ENCODE measurements at regions not wholly inside any gene's neighbourhood (a gene's known extent, or its start where the extent isn't known, plus 50 kb on each side); places are given as distances from the start of the nearest gene placed in this dataset.

GRCh38 chr4:28548136-28548535 lies 1687.5 kb downstream of the STIM2 start:
- FAIRE-seq (no peak), DNase-seq (ENCODE audit: insufficient read length, low spot score) (no peak)

GRCh38 chr4:28548594-28548993 lies 1688.0 kb downstream of the STIM2 start:
- no peak for DNase-seq (ENCODE audit: insufficient read length, low spot score)
- no peak for FAIRE-seq
- no peak for TF ChIP-seq CTCF (IDR thresholded peaks at IDR 0.05; ENCODE audit: insufficient read depth, missing control alignments)

More at GRCh38 chr4:28548136-28548535, 1687.5 kb downstream of the STIM2 start:
- TF ChIP-seq CTCF (IDR thresholded peaks at IDR 0.05; ENCODE audit: insufficient read depth, missing control alignments) = no peak

- no peak for FAIRE-seq
Observed at GRCh38 chr4:28555866-28556265, 1695.2 kb downstream of the STIM2 start.

GRCh38 chr4:28557755-28558154 lies 1697.1 kb downstream of the STIM2 start:
- FAIRE-seq (no peak), DNase-seq (ENCODE audit: insufficient read length, low spot score) (no peak)
- TF ChIP-seq CTCF (IDR thresholded peaks at IDR 0.05; ENCODE audit: insufficient read depth, missing control alignments) = no peak

More at GRCh38 chr4:28555866-28556265, 1695.2 kb downstream of the STIM2 start:
- TF ChIP-seq CTCF (IDR thresholded peaks at IDR 0.05; ENCODE audit: insufficient read depth, missing control alignments) = no peak
- DNase-seq (ENCODE audit: insufficient read length, low spot score) = no peak

- no peak for TF ChIP-seq CTCF (IDR thresholded peaks at IDR 0.05; ENCODE audit: insufficient read depth, missing control alignments)
- no peak for FAIRE-seq
- no peak for DNase-seq (ENCODE audit: insufficient read length, low spot score)
Observed at GRCh38 chr4:28558895-28559294, 1698.3 kb downstream of the STIM2 start.

GRCh38 chr4:28562913-28563312 lies 1702.3 kb downstream of the STIM2 start:
- DNase-seq (ENCODE audit: insufficient read length, low spot score) (no peak), FAIRE-seq (no peak)
- no peak for TF ChIP-seq CTCF (IDR thresholded peaks at IDR 0.05; ENCODE audit: insufficient read depth, missing control alignments)

GRCh38 chr4:28565396-28565795 lies 1704.8 kb downstream of the STIM2 start:
- peak; percentile 11 for FAIRE-seq
- no peak for DNase-seq (ENCODE audit: insufficient read length, low spot score)
- TF ChIP-seq CTCF (IDR thresholded peaks at IDR 0.05; ENCODE audit: insufficient read depth, missing control alignments) = no peak
